Activated CD4-positive, alpha-beta T cell treated with anti-CD3 and anti-CD28 coated beads, Interleukin-2, amount 10 ng/mL, durations not matched to agents 7 days and 5 days (primary cell): ENCODE measurements at regions not wholly inside any gene's neighbourhood (a gene's known extent, or its start where the extent isn't known, plus 50 kb on each side); places are given as distances from the start of the nearest gene placed in this dataset.
"Not testable (repeated sequence)": the region's sequence is repeated elsewhere in the genome, so short reads cannot be mapped to it uniquely, and the experiment has no call there.

ENCODE experiments used
- CTCF ChIA-PET: fragments of 350-600 bp; sonication (Branson Sonifier 250); formaldehyde crosslinking; loops from one replicate; lab custom pipeline; 2021; ENCODE audit warnings: antibody characterized with exemption; lab: Charles Lee
- POLR2A ChIA-PET: fragments of 350-600 bp; sonication (Branson Sonifier 250); formaldehyde crosslinking; loops from one replicate; lab custom pipeline; 2021; ENCODE audit warnings: antibody characterized with exemption; lab: Charles Lee
- DNase-seq: peaks from one replicate; pipeline ENCODE4 v3.0.0-alpha.2; 2020
- H3K27ac Mint-ChIP-seq: one replicate; pipeline ENCODE4 v1.8.0; 2021; ENCODE audit warnings: mild to moderate bottlenecking, moderate library complexity, mixed read lengths
- H3K27me3 Mint-ChIP-seq: one replicate; pipeline ENCODE4 v1.8.0; 2021; ENCODE audit warnings: mixed read lengths
- H3K36me3 Mint-ChIP-seq: one replicate; pipeline ENCODE4 v1.8.0; 2021; ENCODE audit warnings: low read depth, mixed read lengths
- H3K4me1 Mint-ChIP-seq: one replicate; pipeline ENCODE4 v1.8.0; 2021; ENCODE audit warnings: mixed read lengths
- H3K4me3 Mint-ChIP-seq: one replicate; pipeline ENCODE4 v1.8.0; 2021; ENCODE audit warnings: mild to moderate bottlenecking, moderate library complexity, mixed read lengths
- H3K9me3 Mint-ChIP-seq: one replicate; pipeline ENCODE4 v1.8.0; 2021; ENCODE audit warnings: mixed read lengths

DNA sequence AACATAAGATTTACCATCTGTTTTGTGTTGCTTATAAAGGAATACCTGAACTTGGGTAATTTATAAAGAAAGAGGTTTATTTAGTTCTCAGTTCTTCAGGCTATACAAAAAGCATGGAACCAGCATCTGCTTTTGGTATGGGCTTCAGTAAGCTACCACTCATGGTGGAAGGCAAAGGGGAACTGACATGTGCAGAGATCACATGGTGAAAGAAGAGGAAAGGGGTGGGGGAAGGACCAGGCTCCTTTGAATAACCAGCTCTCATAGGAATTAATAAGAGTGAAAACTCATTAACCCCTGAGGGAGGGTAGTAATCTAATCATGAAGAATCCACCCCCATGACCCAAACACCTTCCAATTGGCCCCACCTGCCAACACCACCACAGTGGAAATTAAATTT, 89.5 kb upstream of the TMEM170B start:
- CTCF ChIA-PET = interaction anchor here (0.6 kb wide), 1 partner anchor 14 kb away, joined by 3 read pairs; no protein-coding TSS in a partner anchor
- POLR2A ChIA-PET = no interaction called here

DNA sequence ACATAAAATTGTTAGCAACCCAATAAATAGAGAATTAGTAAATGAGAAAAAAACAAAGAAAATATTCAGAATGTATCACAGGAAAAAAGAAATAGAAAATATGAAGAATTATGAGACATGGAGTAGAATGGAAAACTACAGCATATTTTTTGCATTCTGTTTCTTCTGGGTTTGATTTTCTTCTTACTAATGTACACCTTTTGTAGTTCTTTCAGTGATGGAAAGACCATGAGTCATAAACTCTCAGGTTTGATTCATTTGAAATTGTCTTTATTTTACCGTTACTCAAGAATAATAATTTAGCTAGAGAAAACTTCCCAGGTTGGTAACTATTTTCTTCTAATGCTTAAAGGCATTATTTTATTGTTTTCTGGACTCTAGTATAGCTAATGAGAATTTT, 90.3 kb upstream of the TMEM170B start:
- ChIA-PET POLR2A (no interaction called here), CTCF (no interaction called here)
- Mint-ChIP-seq H3K27ac (no peak overlapping the region), H3K27me3 (no peaks in the 10 kb centered on the region), H3K4me1 (peaks cover 2% of the 10 kb centered on the region), H3K36me3 (no peaks in the 10 kb centered on the region), H3K9me3 (peaks cover 4% of the 10 kb centered on the region), H3K4me3 (no peak overlapping the region)
- no peak for DNase-seq

More for the DNA sequence above, 89.5 kb upstream of the TMEM170B start:
- Mint-ChIP-seq H3K36me3 (no peaks in the 10 kb centered on the region), H3K9me3 (peaks cover 4% of the 10 kb centered on the region), H3K27ac (no peak overlapping the region), H3K4me3 (no peak overlapping the region), H3K4me1 (peaks cover 2% of the 10 kb centered on the region), H3K27me3 (no peaks in the 10 kb centered on the region)
- DNase-seq = no peak

DNA sequence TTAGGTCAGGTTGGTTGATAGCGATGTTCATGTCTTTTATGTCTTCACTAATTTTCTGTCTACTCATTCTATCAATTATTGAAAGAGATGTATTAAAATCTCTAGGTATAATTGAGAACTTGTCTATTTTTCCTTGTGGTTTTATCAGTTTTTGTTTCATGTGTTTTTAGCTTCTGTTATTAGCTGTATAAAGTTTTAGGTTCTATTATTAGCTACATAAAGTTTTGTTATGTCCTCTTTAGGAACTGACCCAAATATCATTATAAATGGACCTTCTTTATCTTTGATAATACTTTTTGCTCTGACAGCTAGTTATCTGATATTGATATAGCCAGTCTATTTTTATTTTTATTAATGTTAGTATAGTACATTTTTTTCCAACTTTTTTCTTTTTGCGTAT, 92.4 kb upstream of the TMEM170B start:
- DNase-seq = no peak
- H3K9me3 Mint-ChIP-seq = peaks cover 3% of the 10 kb centered on the region
- ChIA-PET CTCF (interaction anchor here (1.0 to 1.2 kb wide), 2 partner anchors 14 to 29 kb away, joined by 3 read pairs; no protein-coding TSS in a partner anchor), POLR2A (interaction anchor here (0.6 kb wide), 1 partner anchor 130 kb away, joined by 3 read pairs; no protein-coding TSS in a partner anchor)
- peaks cover 2% of the 10 kb centered on the region for H3K27me3 Mint-ChIP-seq
- peaks cover 2% of the 10 kb centered on the region for H3K4me1 Mint-ChIP-seq
- no peaks in the 10 kb centered on the region for H3K36me3 Mint-ChIP-seq
- H3K4me3 Mint-ChIP-seq = no peak overlapping the region
- no peak overlapping the region for H3K27ac Mint-ChIP-seq

DNA sequence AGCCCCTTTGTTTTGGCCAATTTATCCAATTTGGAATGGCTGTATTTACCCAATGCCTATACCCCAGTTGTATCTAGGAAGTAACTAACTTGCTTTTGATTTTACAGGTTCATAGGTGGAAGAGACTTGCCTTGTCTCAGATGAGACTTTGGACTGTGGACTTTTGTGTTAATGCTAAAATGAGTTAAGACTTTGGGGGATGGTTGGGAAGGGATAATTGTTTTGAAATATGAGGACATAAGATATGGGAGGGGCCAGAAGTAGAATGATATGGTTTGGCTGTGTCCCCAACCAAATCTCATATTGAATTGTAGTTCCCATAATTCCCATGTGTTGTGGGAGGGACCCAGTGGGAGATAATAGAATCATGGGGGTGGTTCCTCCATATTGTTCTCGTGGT, 94.4 kb upstream of the TMEM170B start:
- H3K4me1 Mint-ChIP-seq, H3K4me3 Mint-ChIP-seq, DNase-seq, H3K36me3 Mint-ChIP-seq, H3K27me3 Mint-ChIP-seq, POLR2A ChIA-PET, H3K27ac Mint-ChIP-seq, H3K9me3 Mint-ChIP-seq: not testable (repeated sequence)
- CTCF ChIA-PET = interaction anchor here (1.2 to 1.3 kb wide), 2 partner anchors 10 to 207 kb away, joined by 3 to 5 read pairs; no protein-coding TSS in a partner anchor

DNA sequence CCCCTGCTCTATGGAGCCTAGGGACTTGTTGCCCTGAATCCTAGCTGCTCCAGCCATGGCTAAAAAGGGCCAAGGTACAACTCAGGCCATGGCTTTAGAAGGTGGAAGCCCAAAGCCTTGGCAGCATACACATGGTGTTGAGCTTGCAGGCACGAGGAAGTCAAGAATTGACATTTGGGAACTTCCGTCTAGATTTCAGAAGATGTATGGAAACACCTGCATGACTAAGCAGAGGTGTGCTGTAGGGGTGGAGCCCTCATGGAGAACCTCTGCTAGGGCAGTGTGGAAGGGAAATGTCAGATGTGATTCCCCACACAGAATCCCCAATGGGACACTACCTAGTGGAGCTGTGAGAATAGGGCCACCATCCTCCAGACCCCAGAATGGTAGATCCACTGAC, 95.1 kb upstream of the TMEM170B start:
- Mint-ChIP-seq H3K27ac (no peak overlapping the region), H3K36me3 (no peaks in the 10 kb centered on the region), H3K27me3 (peaks cover 2% of the 10 kb centered on the region), H3K4me1 (peaks cover 9% of the 10 kb centered on the region), H3K4me3 (no peak overlapping the region), H3K9me3 (peaks cover 3% of the 10 kb centered on the region)
- CTCF ChIA-PET = interaction anchor here (1.2 to 1.3 kb wide), 2 partner anchors 10 to 206 kb away, joined by 3 to 5 read pairs; no protein-coding TSS in a partner anchor
- DNase-seq = no peak
- POLR2A ChIA-PET = no interaction called here

DNA sequence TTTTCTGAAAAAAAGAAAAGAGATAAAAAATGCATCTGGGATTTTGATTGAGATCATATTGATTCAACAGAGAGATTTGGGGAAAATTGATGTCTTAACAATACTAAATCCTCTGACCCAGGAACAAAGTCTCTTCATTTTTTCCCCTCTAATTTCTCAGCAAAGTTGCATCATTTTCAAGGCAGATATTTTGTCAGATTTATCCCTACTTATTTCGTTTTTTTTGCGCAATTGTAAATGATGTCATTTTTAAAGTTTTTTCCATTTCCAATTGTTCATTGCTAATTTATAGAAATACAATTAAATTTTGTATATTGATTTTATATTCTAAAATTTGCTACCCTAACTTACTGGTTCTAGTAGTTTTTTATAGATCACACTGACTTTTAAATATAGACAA, 97.7 kb upstream of the TMEM170B start:
- DNase-seq = no peak
- ChIA-PET CTCF (interaction anchor here (1.0 kb wide), 1 partner anchor 24 kb away, joined by 3 read pairs; no protein-coding TSS in a partner anchor), POLR2A (interaction anchor here (0.6 kb wide), 1 partner anchor 41 kb away, joined by 5 read pairs; no protein-coding TSS in a partner anchor)
- peaks cover 7% of the 10 kb centered on the region for H3K4me1 Mint-ChIP-seq
- no peaks in the 10 kb centered on the region for H3K36me3 Mint-ChIP-seq
- no peak overlapping the region for H3K27ac Mint-ChIP-seq
- peaks cover 6% of the 10 kb centered on the region for H3K9me3 Mint-ChIP-seq
- H3K4me3 Mint-ChIP-seq = no peak overlapping the region
- H3K27me3 Mint-ChIP-seq = peaks cover 2% of the 10 kb centered on the region

DNA sequence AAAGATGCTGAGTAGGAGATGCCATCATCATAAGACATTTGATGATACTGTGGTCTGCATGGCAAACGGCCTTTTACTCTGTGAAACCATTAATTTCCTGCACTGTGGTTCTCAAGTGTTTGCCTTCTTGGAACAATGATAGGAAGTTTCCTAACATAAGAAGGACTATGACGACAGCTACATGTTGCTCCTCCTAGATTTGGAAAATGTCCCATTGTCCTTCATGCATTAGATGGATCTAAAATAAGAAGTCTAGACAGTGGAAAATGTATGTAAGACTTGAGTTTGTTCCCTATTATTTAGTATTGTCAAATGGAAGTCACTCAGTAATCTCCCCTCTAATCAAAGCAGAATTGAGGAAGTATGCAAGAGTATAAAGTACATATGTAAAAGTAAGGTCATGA, 98.5 kb upstream of the TMEM170B start:
- H3K4me1 Mint-ChIP-seq = peaks cover 7% of the 10 kb centered on the region

DNA sequence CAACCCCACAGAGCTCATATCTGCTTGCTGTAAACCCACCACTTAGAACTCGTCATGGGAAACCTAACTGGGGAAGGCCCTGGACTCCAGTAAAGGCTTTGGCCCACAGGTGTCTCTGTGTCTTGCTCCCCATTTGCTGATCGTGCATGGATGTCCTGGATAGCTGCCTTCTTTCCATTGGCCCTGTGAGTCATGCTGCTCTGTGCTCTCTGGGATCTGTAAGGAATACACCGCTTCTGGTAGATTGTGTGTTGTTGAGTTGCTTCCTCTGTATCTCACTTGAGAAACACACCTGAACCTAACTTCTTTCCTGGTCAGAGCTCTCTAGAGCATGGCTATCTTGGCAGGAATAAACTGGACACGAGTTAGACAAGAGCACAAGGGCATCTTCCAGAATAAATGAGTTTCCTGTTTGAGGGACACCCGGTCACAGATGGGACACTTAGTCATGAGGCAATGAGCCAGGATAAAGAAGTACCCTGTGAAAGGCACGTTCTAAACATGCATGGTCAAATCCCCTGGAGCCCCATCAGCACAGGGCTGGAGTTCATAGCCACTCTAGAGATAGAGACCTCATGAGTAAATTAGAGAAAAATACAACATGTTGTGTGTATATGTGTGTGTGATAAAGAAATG, 99.6 kb upstream of the TMEM170B start:
- DNase-seq = no peak
- ChIA-PET CTCF (interaction anchor here (1.1 kb wide), 1 partner anchor 19 kb away, joined by 3 read pairs; no protein-coding TSS in a partner anchor), POLR2A (no interaction called here)
- Mint-ChIP-seq H3K4me3 (no peak overlapping the region), H3K27me3 (peaks cover 2% of the 10 kb centered on the region), H3K4me1 (peaks cover 7% of the 10 kb centered on the region), H3K36me3 (no peaks in the 10 kb centered on the region), H3K27ac (no peak overlapping the region), H3K9me3 (peaks cover 4% of the 10 kb centered on the region)

More for the DNA sequence above, 98.5 kb upstream of the TMEM170B start:
- Mint-ChIP-seq H3K36me3 (no peaks in the 10 kb centered on the region), H3K4me3 (no peak overlapping the region), H3K27me3 (peaks cover 2% of the 10 kb centered on the region), H3K9me3 (peaks cover 6% of the 10 kb centered on the region), H3K27ac (no peak overlapping the region)
- no peak for DNase-seq
- CTCF ChIA-PET = interaction anchor here (1.0 to 1.1 kb wide), 2 partner anchors 20 to 23 kb away, joined by 3 read pairs; no protein-coding TSS in a partner anchor
- POLR2A ChIA-PET = interaction anchor here (0.6 kb wide), 1 partner anchor 42 kb away, joined by 5 read pairs; no protein-coding TSS in a partner anchor

DNA sequence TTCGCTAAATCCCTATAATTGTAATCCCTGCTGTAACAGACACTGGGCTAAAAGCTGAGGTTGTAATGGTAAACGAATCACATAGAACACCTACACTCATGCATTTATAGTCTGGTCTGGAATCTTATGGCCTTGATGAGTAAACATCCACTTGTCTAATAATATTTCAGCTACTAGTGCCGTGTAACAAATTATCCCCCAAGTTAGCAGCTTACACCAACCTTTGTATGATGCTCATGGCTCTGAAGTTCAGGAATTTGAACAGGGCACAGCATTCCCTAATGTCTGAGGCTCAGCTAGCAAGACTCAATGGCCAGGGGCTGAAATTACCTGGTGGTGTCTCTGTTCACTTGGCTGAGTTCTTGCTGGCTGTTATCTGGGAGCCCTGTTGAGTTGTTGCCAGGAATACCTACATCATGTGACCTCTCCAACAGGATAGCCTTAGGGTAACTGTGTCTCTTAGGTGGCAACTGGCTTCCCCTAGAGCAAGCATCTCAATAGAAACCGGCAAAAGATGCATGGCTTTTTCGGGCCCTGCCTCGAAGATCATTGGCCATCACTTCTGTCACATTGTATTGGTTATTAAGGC, 100.9 kb upstream of the TMEM170B start:
- ChIA-PET POLR2A (no interaction called here), CTCF (interaction anchor here (0.6 to 1.0 kb wide), 3 partner anchors 29 to 212 kb away, joined by 3 to 4 read pairs (median 3); no protein-coding TSS in a partner anchor)
- peaks cover 7% of the 10 kb centered on the region for H3K4me1 Mint-ChIP-seq
- no peak overlapping the region for H3K4me3 Mint-ChIP-seq
- DNase-seq = no peak
- no peak overlapping the region for H3K27ac Mint-ChIP-seq
- no peaks in the 10 kb centered on the region for H3K36me3 Mint-ChIP-seq
- peaks cover 2% of the 10 kb centered on the region for H3K9me3 Mint-ChIP-seq
- H3K27me3 Mint-ChIP-seq = peaks cover 2% of the 10 kb centered on the region

DNA sequence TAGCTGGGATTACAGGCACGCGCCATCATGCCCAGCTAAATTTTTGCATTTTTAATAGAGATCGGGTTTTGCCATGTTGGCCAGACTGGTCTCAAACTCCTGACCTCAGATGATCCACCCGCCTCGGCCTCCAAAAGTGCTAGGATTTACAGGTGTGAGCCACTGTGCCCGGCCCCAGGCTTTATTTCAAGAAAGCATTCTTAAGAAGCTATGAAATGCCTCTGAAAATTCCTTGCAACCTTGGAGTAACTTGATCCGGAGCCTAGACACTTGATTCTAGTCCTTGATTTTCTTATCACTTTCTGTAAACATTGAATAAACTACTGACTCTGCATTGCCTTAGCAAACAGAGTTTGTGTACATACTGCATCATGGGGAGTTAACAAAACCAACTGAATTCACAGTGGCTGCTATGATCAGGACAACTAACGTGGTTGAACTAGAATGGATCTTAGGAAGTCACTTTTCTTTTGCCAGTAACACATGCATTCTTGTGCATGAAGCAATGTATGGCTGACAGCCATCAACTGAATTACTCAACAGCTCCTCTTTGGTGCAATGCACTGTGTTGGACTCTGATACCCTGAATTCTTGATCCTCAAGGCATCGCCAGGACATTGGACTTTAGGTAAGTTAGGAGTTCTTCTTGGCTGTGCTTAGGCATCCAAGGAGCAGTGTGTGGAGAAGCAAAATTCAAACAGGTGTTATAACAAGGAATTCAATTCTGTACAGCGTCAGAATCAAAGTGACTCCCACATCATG, 102.8 kb upstream of the TMEM170B start:
- Mint-ChIP-seq H3K4me3 (no peak overlapping the region), H3K4me1 (peaks cover 7% of the 10 kb centered on the region), H3K27me3 (no peaks in the 10 kb centered on the region), H3K9me3 (peaks cover 2% of the 10 kb centered on the region), H3K36me3 (no peaks in the 10 kb centered on the region), H3K27ac (no peak overlapping the region)
- no peak for DNase-seq
- CTCF ChIA-PET = interaction anchor here (0.9 kb wide), 1 partner anchor 164 kb away, joined by 3 read pairs; no protein-coding TSS in a partner anchor
- POLR2A ChIA-PET = no interaction called here

DNA sequence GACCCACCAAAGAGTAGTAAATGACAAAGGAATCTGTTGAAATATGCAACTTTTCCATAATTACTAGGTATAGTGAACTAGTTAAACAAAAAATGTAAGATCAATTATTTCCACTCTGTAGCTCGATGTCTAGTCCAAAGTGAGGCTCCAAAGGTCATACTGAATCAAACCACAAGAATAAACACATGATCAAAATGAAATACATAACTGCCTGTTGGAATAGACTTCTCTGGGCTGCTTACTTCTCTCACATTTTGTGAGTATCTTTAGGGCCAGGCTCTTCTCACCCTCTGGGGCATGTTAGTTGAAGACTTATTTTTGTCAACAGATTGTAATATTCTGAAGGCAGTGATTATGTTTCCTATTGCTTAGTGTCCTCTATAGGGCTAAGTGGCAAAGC, 103.7 kb upstream of the TMEM170B start:
- Mint-ChIP-seq H3K4me3 (no peak overlapping the region), H3K36me3 (no peaks in the 10 kb centered on the region), H3K4me1 (peaks cover 11% of the 10 kb centered on the region), H3K9me3 (peaks cover 2% of the 10 kb centered on the region), H3K27me3 (no peaks in the 10 kb centered on the region), H3K27ac (no peak overlapping the region)
- no peak for DNase-seq
- ChIA-PET POLR2A (no interaction called here), CTCF (interaction anchor here (0.6 to 2.0 kb wide), 4 partner anchors 9 to 163 kb away, joined by 3 to 5 read pairs (median 3); no protein-coding TSS in a partner anchor)

DNA sequence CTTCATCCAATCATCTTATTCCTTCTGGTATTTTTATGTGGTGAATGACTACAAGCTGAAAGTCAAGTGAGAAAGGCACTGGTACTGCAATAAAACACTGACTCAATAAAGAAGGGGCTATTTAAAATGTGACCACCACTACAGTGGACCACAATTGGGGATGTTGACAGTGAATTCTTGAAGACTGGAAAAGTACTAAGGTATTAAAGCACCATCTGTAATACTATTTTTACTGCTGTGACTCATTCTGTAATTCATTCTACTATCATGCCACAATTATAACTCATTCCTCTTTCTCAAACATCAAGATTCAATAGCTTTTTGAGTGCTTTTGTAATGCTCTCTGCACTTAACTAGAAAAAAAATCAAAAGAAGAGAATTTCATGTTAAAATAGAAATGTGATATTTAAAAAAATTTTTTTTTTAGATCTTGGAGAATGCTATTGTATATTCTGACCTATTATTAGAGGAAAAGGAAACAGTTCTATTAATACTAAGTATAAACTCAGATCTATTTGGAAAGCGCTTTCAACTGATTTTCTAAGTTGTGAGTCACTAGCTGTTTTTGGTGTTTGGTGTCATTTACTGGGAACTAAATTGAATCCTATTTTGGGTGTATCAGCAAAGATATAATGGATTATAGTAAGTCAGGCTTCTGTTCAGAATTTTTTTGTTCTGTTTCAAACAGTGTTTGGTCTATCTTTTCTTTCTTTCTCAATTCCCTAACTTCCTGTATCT, 104.7 kb upstream of the TMEM170B start:
- Mint-ChIP-seq H3K36me3 (no peaks in the 10 kb centered on the region), H3K4me3 (no peak overlapping the region), H3K4me1 (peaks cover 17% of the 10 kb centered on the region), H3K27ac (no peak overlapping the region), H3K9me3 (peaks cover 2% of the 10 kb centered on the region), H3K27me3 (no peaks in the 10 kb centered on the region)
- CTCF ChIA-PET = interaction anchor here (1.1 to 2.0 kb wide), 3 partner anchors 10 to 27 kb away, joined by 3 to 5 read pairs (median 3); no protein-coding TSS in a partner anchor
- DNase-seq = no peak
- POLR2A ChIA-PET = no interaction called here
